Natural killer cell treated with Interleukin-12 subunit alpha and Interleukin-12 subunit beta and Interleukin-15 and Interleukin-18, amount 100 ng/mL, for 72 hours (primary cell): ENCODE measurements at regions not wholly inside any gene's neighbourhood (a gene's known extent, or its start where the extent isn't known, plus 50 kb on each side); places are given as distances from the start of the nearest gene placed in this dataset.

Source experiments
- ATAC-seq, 2 donors: fragments of 150-1000 bp; cut with Tn5 transposase in 1 of 2; sonication (Bioruptor Pico), chemical (Tn5 transposase) in 1 of 2; 2 replicates each; pipeline ENCODE4 v1.10.0; 2021
- DNase-seq: peaks from one replicate; pipeline ENCODE4 v3.0.0; 2022; ENCODE audit warnings: low spot score
- H3K27ac Mint-ChIP-seq, 2 donors: 1 replicate in 1 of 2; 2 replicates in 1 of 2; pipeline ENCODE4 v1.8.0; 2022; ENCODE audit warnings: mixed read lengths in 2 of 2, mild to moderate bottlenecking in 1 of 2, moderate library complexity in 1 of 2
- H3K27me3 Mint-ChIP-seq, 2 donors: 1 replicate in 1 of 2; 2 replicates in 1 of 2; pipeline ENCODE4 v1.8.0; 2022; ENCODE audit warnings: mixed read lengths in 2 of 2
- H3K36me3 Mint-ChIP-seq: one replicate; pipeline ENCODE4 v1.8.0; 2022; ENCODE audit warnings: mixed read lengths
- H3K4me1 Mint-ChIP-seq, 2 donors: 1 replicate in 1 of 2; 2 replicates in 1 of 2; pipeline ENCODE4 v1.8.0; 2022; ENCODE audit warnings: low read depth in 2 of 2, mixed read lengths in 2 of 2, mild to moderate bottlenecking in 1 of 2
- H3K4me3 Mint-ChIP-seq: one replicate; pipeline ENCODE4 v1.8.0; 2022; ENCODE audit warnings: mixed read lengths
- H3K9me3 Mint-ChIP-seq: 2 replicates; pipeline ENCODE4 v1.8.0; 2022; ENCODE audit warnings: mixed read lengths

- ATAC-seq (no peak), DNase-seq (no peak)
- Mint-ChIP-seq H3K4me3 (no peak overlapping the region), H3K36me3 (no peaks in the 10 kb centered on the region), H3K9me3 (no peaks in the 10 kb centered on the region), H3K27me3 (peaks cover 5 to 8% of the 10 kb centered on the region in 2 donors), H3K4me1 (peaks cover 0 to 5% of the 10 kb centered on the region in 2 donors), H3K27ac (no peak overlapping the region)
These were observed 226.6 kb downstream of the KDR start for GRCh38 chr4:54898656-54899340.

GRCh38 chr4:54898056-54898562 is 227.3 kb downstream of the KDR start:
- Mint-ChIP-seq H3K27ac (no peak overlapping the region), H3K9me3 (no peaks in the 10 kb centered on the region), H3K4me1 (peaks cover 0 to 5% of the 10 kb centered on the region in 2 donors), H3K27me3 (peaks cover 5 to 8% of the 10 kb centered on the region in 2 donors), H3K36me3 (no peaks in the 10 kb centered on the region), H3K4me3 (no peak overlapping the region)
- no peak for DNase-seq
- ATAC-seq, result no peak

- H3K36me3 Mint-ChIP-seq, result no peaks in the 10 kb centered on the region
- H3K4me3 Mint-ChIP-seq, result no peak overlapping the region
- DNase-seq (no peak), ATAC-seq (no peak)
- no peak overlapping the region for H3K27ac Mint-ChIP-seq
- H3K4me1 Mint-ChIP-seq, result peaks cover 0 to 5% of the 10 kb centered on the region in 2 donors
- H3K9me3 Mint-ChIP-seq, result no peaks in the 10 kb centered on the region
- H3K27me3 Mint-ChIP-seq, result peaks cover 5 to 8% of the 10 kb centered on the region in 2 donors
These were observed 227.8 kb downstream of the KDR start for GRCh38 chr4:54897590-54897989.

GRCh38 chr4:54882616-54883015 is 224.9 kb downstream of the KIT start:
- H3K9me3 Mint-ChIP-seq, result no peaks in the 10 kb centered on the region
- DNase-seq (no peak), ATAC-seq (no peak)
- no peak overlapping the region for H3K27ac Mint-ChIP-seq
- H3K36me3 Mint-ChIP-seq, result no peaks in the 10 kb centered on the region
- no peaks in the 10 kb centered on the region for H3K4me1 Mint-ChIP-seq
- H3K4me3 Mint-ChIP-seq, result no peak overlapping the region
- peaks cover 6 to 12% of the 10 kb centered on the region in 2 donors for H3K27me3 Mint-ChIP-seq

- Mint-ChIP-seq H3K4me1 (no peaks in the 10 kb centered on the region), H3K36me3 (no peaks in the 10 kb centered on the region), H3K27me3 (peaks cover 8 to 12% of the 10 kb centered on the region in 2 donors), H3K4me3 (no peak overlapping the region), H3K27ac (no peak overlapping the region), H3K9me3 (no peaks in the 10 kb centered on the region)
- DNase-seq (no peak), ATAC-seq (no peak)
These were observed 221.8 kb downstream of the KIT start for GRCh38 chr4:54879576-54879975.

- DNase-seq (no peak), ATAC-seq (no peak)
- Mint-ChIP-seq H3K4me3 (no peak overlapping the region), H3K9me3 (no peaks in the 10 kb centered on the region), H3K4me1 (no peaks in the 10 kb centered on the region), H3K27me3 (peaks cover 4 to 8% of the 10 kb centered on the region in 2 donors), H3K36me3 (no peaks in the 10 kb centered on the region), H3K27ac (no peak overlapping the region)
These were observed 219.2 kb downstream of the KIT start for GRCh38 chr4:54877006-54877405.

GRCh38 chr4:54872261-54872660 is 214.5 kb downstream of the KIT start:
- no peak for ATAC-seq
- no peak for DNase-seq
- no peaks in the 10 kb centered on the region for H3K36me3 Mint-ChIP-seq
- no peaks in the 10 kb centered on the region for H3K9me3 Mint-ChIP-seq
- H3K27me3 Mint-ChIP-seq, result peaks cover 0 to 7% of the 10 kb centered on the region in 2 donors
- H3K4me3 Mint-ChIP-seq, result no peak overlapping the region
- H3K27ac Mint-ChIP-seq, result no peak overlapping the region
- H3K4me1 Mint-ChIP-seq, result no peaks in the 10 kb centered on the region

- no peak overlapping the region for H3K27ac Mint-ChIP-seq
- peaks cover 0 to 10% of the 10 kb centered on the region in 2 donors for H3K27me3 Mint-ChIP-seq
- no peak for ATAC-seq
- no peak for DNase-seq
- no peaks in the 10 kb centered on the region for H3K36me3 Mint-ChIP-seq
- H3K4me1 Mint-ChIP-seq, result no peaks in the 10 kb centered on the region
- H3K9me3 Mint-ChIP-seq, result no peaks in the 10 kb centered on the region
- H3K4me3 Mint-ChIP-seq, result no peak overlapping the region
These were observed 206.0 kb downstream of the KIT start for GRCh38 chr4:54863571-54864255.

- no peaks in the 10 kb centered on the region for H3K9me3 Mint-ChIP-seq
These were observed 203.4 kb downstream of the KIT start for GRCh38 chr4:54861201-54861600.

GRCh38 chr4:54855191-54855854 is 197.6 kb downstream of the KIT start:
- no peaks in the 10 kb centered on the region for H3K4me1 Mint-ChIP-seq
- peaks cover 10 to 15% of the 10 kb centered on the region in 2 donors for H3K27me3 Mint-ChIP-seq
- DNase-seq, result no peak
- no peak for ATAC-seq
- H3K9me3 Mint-ChIP-seq, result no peaks in the 10 kb centered on the region
- no peaks in the 10 kb centered on the region for H3K36me3 Mint-ChIP-seq
- no peak overlapping the region for H3K27ac Mint-ChIP-seq
- no peak overlapping the region for H3K4me3 Mint-ChIP-seq

More at GRCh38 chr4:54861201-54861600, 203.4 kb downstream of the KIT start:
- Mint-ChIP-seq H3K27ac (no peak overlapping the region), H3K4me3 (no peak overlapping the region), H3K27me3 (peaks cover 14 to 15% of the 10 kb centered on the region in 2 donors), H3K36me3 (no peaks in the 10 kb centered on the region), H3K4me1 (no peaks in the 10 kb centered on the region)
- ATAC-seq, result no peak
- DNase-seq, result no peak

GRCh38 chr4:54852602-54853001 is 194.8 kb downstream of the KIT start:
- Mint-ChIP-seq H3K27me3 (peaks cover 6 to 11% of the 10 kb centered on the region in 2 donors), H3K27ac (no peak overlapping the region), H3K36me3 (no peaks in the 10 kb centered on the region), H3K4me1 (no peaks in the 10 kb centered on the region), H3K9me3 (no peaks in the 10 kb centered on the region), H3K4me3 (no peak overlapping the region)
- ATAC-seq (no peak), DNase-seq (no peak)

- no peaks in the 10 kb centered on the region for H3K9me3 Mint-ChIP-seq
- H3K36me3 Mint-ChIP-seq, result no peaks in the 10 kb centered on the region
- DNase-seq, result no peak
- H3K4me1 Mint-ChIP-seq, result no peaks in the 10 kb centered on the region
- H3K4me3 Mint-ChIP-seq, result no peak overlapping the region
- no peak overlapping the region for H3K27ac Mint-ChIP-seq
- ATAC-seq, result no peak
- peaks cover 3 to 5% of the 10 kb centered on the region in 2 donors for H3K27me3 Mint-ChIP-seq
These were observed 194.3 kb downstream of the KIT start for GRCh38 chr4:54852054-54852453.

GRCh38 chr4:54844911-54845310 is 187.2 kb downstream of the KIT start:
- ATAC-seq (no peak), DNase-seq (no peak)
- Mint-ChIP-seq H3K27ac (no peak overlapping the region), H3K27me3 (peaks cover 0 to 3% of the 10 kb centered on the region in 2 donors), H3K36me3 (no peaks in the 10 kb centered on the region), H3K4me1 (peaks cover 0 to 2% of the 10 kb centered on the region in 2 donors), H3K4me3 (no peak overlapping the region), H3K9me3 (no peaks in the 10 kb centered on the region)

- ATAC-seq, result no peak
- DNase-seq, result no peak
- no peaks in the 10 kb centered on the region for H3K9me3 Mint-ChIP-seq
These were observed 186.2 kb downstream of the KIT start for GRCh38 chr4:54843946-54844345.

More at GRCh38 chr4:54843946-54844345, 186.2 kb downstream of the KIT start:
- Mint-ChIP-seq H3K4me1 (peaks cover 0 to 2% of the 10 kb centered on the region in 2 donors), H3K27me3 (peaks cover 0 to 3% of the 10 kb centered on the region in 2 donors), H3K27ac (no peak overlapping the region), H3K36me3 (no peaks in the 10 kb centered on the region), H3K4me3 (no peak overlapping the region)
